Hippocampal formation (tissue), 2 donors: ENCODE measurements at regions not wholly inside any gene's neighbourhood (a gene's known extent, or its start where the extent isn't known, plus 50 kb on each side); places are given as distances from the start of the nearest gene placed in this dataset.
A peak's percentile ranks its signal among the peaks of the same experiment; 100 is the strongest.

Experiments
- DNase-seq, 2 donors: peaks; one replicate each; lab custom pipeline; 2025; lab: John Stamatoyannopoulos, UW

DNA sequence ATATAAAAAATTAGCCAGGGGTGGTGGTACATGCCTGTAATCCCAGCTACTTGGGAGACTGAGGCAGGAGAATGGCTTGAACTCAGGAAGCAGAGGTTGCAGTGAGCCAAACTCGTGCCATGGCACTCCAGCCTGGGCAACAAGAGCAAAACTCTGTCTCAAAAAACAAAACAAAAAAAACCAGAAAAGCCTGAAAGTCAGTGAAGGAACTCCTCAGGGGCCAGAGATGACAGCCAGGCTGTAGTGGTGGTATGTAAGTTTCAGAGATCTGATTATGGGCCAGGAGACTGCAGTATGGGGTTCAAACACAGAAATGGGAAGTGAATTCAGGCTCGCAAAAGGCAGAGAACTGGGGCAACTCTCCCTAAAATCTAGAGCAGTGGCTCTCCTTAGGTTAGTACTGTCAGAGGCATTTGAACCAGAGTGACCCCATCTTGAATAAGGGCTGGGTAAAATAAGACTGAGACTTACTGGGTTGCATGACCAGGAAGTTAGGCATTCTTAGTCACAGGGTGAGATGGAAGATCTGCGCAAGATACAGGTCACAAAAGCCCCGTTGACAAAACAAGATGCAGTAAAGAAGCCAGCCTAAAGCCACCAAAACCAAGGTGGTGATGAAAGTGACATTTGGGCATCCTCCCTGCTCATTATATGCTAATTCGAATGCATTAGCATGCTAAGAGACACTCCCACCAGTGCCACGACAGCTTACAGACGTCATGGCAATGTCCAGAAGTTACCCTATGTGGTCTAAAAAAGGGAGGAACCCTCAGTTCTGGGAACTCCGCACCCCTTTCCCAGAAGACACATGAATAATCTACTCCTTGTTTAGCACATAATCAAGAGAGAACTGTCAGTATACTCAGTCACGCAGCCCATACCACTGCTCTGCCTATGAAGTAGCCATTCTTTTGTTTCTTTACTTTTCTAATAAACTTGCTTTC, 120.2 kb upstream of the XYLT1 start:
- no peak for DNase-seq

DNA sequence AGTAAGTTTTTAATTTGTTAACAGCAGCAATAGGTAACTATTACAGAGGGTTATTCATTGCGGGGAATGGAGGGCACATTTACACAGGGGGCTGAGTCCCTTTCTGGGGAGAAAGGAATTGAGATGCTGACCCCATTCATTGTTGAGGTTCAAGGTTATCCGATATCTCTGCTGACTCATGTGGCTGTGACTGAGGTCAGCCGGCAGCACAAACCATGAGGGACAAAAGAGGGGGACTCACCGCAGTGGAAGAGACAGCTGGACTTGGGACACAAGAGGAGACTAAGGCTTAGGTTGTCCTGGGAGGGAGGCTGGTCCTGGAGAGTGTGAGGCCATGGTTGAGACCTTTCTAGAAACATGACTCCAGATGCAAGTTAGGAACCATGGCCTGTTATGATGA, 119.1 kb upstream of the XYLT1 start:
- DNase-seq: no peak

DNA sequence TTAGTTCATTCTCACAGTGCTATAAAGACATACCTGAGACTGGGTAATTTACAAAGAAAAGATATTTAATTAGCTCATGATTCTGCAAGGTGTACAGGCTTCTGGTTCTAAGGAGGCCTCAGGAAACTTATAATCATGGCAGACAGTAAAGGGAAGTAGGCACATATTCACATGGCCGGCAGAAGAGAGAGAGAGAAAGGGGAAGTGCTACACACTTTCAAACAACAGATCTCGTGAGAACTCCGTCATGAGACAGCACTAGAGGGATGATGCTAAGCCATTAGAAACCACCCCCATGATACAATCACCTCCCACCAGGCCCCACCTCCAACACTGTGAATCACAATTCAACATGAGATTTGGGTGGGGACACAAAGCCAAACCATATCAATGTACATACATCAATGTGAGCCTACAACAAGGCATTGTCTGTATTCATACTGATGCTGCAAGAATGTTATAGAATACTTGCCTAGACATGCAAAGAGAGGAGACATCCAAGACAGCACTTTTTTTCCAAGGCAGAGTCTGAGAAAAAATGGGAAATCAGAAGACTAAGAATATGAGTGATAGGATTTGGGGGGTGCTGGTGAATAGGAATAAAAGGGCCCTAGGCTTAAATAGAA, 114.8 kb upstream of the XYLT1 start:
- no peak for DNase-seq

GRCh38 chr16:17578981-17579874, 108.5 kb upstream of the XYLT1 start:
- DNase-seq: peak; percentile 24 to 37

DNA sequence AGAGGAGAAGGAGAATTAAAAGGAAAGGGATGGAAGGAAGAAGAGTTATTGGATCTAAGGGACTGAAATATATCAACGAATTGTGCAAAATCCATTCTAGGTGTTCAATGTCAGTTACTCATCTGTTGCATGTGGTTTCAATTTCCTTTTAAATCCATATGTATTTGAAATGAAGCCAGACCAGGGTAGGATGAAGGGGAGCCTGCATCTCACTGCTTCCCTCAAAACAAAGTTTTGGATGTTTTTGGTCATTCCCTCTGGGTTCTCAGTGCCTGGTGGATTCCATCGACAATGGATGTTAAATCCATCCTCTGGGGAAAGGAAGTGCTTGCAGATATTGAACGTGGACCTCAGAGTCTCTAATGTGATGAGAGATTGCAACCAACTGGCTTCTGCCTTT, 103.5 kb upstream of the XYLT1 start:
- no peak for DNase-seq

GRCh38 chr16:17572145-17572544, 101.4 kb upstream of the XYLT1 start:
- DNase-seq: no peak

- DNase-seq: no peak
Observed at GRCh38 chr16:17571499-17572093, 100.8 kb upstream of the XYLT1 start.

DNA sequence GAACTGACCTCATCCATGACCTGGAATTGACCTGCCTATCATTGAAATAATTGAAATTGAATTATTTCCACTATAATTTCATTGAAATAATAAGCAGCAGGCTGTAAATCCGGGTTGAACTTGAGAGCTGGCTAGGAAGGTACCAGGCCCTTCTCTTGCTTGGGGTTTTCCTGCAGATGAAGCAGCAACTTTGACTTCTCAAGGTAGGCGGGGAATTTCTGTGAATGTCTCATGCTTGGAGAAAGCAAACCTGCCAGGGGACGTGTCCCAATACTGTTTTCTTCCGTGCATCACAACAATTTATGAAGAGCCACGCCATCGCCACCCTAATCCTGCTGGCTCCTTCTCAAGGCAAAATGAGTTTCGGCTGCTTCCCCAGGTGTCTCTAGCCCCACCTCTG, 97.5 kb upstream of the XYLT1 start:
- DNase-seq: no peak

DNA sequence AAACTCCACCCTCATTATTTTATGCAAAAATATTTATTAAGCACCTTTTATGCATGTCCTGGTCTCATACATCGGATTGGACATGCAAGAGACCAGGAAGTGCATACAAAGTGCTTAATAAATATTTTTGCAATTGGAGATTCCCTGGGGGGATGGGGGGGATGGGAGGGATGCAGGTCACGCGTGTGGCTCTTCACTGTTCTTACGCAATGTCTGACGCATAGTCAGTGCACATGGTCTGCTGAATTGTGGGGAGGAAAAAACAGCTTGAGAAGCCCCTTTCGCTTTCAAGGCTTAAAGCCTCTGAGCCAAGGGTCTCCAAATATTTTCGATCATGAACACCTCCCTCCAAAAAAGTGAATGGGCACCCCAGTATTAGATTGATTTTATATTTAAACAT, 96.7 kb upstream of the XYLT1 start:
- no peak for DNase-seq

DNA sequence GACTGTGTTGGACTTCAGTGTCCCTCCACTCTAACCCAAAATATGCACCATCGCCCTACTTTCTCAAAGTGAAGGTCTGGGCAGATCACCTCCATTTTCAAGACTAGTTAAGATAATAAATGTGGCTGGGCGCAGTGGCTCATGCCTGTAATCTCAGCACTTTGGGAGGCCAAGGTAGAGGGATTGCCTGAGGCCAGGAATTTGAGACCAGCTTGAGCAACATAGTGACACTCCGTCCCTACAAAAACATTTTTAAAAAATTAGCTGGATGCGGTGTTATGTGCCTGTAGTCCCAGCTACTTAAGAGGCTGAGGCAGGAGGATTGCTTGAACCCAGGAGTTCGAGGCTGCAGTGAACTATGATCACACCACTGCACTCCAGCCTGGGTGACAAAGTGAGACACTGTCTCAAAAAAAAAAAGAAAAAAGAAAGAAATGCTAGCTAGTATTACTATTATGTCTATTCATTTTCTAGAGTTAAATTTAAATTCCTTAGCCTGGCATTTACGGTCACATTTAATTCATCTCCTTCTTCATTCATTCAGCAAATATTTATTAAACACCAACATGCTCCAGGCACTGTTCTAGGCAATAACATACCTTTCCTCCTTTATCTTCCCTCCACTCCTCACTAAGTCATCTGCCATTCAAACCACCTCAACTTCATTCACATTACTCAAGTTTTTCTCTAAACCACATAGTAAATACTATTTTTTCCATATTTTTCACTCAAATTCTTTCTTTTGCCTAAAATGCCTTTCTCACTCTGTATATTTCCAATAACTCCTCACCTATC, 96.1 kb upstream of the XYLT1 start:
- no peak for DNase-seq

DNA sequence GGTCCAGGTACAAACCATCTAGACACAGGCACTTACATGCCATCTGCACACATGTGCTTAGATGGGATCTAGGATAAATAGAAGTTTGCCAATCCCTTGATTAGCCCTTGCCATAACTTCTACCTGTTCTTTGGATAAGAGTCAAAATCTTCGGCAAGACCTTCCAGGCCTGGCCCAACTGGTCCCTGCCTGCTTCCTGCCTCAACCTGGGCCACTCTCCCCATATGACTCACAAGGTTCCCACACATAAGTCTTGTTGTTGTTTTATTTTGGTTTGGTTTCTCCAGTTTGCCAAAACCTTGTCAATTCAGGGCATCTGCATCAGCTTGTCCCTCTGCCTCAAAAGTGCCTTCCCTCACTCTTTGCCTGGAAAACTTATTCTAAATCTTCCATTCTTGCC, 95.3 kb upstream of the XYLT1 start:
- DNase-seq: no peak

DNA sequence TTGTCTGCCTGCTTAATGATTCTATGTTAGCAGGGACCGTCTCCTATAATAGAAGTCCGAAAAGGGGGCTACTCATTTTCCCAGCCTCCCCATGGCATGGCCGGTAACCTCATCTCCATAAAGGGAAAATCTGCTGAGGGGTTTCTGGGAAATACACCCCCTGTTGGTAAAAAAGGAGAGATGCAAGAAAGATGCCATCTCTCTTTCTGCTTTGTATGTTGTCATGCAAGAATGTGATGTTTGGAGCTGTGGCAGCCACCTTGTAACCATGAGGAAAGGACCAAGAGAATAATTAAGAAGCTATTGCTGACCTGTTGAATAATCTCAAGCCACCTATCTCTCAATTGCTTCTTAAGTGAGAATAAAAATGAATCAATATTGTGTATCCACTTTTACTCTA, 94.8 kb upstream of the XYLT1 start:
- no peak for DNase-seq

- no peak for DNase-seq
Observed at GRCh38 chr16:17564856-17565255, 94.1 kb upstream of the XYLT1 start.

- DNase-seq: no peak
Observed at GRCh38 chr16:17563323-17564091, 92.7 kb upstream of the XYLT1 start.

DNA sequence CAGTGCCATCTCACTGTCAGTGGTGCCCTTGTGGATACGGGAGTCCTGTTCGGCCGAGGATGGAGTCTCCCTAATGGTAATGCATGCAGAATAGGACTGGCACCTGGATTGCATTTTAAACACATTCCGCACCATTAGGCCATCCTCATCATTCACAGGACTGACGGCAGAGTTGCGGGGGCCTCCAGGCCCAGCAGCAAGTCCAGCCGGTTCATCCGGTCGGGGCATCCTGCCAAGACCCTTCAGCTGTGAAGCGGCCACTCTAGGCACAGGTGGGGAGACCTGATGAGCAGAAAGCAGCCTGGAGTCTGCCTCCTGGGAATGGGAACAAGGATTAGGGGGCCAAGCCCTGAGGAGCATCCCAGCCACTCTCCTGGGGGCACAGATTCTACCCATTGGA, 90.3 kb upstream of the XYLT1 start:
- DNase-seq: no peak

DNA sequence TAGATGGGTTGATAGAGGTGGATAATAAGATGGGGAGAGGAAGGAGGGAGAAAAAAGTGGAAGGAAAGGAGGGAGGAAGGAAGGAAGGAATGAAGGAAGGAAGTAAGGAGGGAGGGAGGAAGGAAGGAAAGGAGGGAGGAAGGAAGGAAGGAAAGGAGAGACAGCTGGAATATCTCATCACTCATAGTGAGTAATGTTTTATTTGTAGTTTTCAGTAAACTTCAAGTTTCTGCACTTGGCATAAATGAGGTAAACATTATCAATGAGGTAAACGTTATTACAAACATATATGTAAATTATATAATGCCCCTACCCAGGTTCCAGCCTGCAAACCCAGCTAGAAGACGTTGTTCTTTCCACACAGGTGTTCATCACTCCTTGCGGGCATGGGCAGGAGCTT, 89.8 kb upstream of the XYLT1 start:
- no peak for DNase-seq

GRCh38 chr16:17559394-17559793, 88.6 kb upstream of the XYLT1 start:
- DNase-seq: no peak

GRCh38 chr16:17557949-17558348, 87.2 kb upstream of the XYLT1 start:
- no peak for DNase-seq

DNA sequence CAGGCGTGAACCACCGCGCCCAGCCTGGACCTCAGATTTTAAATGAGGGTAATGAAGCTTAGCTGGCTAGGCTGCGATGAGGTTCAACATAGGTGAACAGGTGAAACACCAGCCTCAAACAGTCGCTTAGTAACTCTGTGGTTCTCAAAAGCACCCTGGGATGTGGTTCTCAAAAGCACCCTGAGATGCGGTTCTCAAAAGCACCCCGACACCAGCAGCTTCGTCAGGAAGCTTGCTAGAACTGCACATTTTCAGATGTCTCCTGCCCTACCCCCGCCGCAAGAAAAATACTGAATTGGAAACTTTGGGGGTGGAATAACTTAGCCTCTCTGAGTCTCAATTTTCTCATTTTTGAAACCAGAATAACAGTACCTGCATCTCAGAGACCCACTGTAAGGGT, 86.7 kb upstream of the XYLT1 start:
- no peak for DNase-seq

GRCh38 chr16:17556276-17557052, 85.7 kb upstream of the XYLT1 start:
- no peak for DNase-seq
